Mesenchymal stem cell (in vitro differentiated cells and primary cell): ENCODE measurements at regions not wholly inside any gene's neighbourhood (a gene's known extent, or its start where the extent isn't known, plus 50 kb on each side); places are given as distances from the start of the nearest gene placed in this dataset.

Experiments
- DNase-seq: peaks from one replicate; pipeline ENCODE4 v3.0.0-alpha.2; 2013
- H2AFZ ChIP-seq: one replicate; pipeline ENCODE4 v1.6.1; 2013; ENCODE audit warnings: low read depth, mild to moderate bottlenecking, control low read depth, inconsistent platforms, low read length, moderate library complexity
- H2AK5ac ChIP-seq: 2 replicates; pipeline ENCODE4 v1.6.1; 2013; ENCODE audit warnings: low read length, moderate library complexity, mild to moderate bottlenecking, inconsistent platforms; ENCODE audit not compliant: severe bottlenecking
- H2BK120ac ChIP-seq: one replicate; pipeline ENCODE4 v1.6.1; 2013; ENCODE audit warnings: low read depth, mild to moderate bottlenecking, inconsistent platforms, low read length, moderate library complexity
- H2BK12ac ChIP-seq, 2 experiments: one replicate each; pipeline ENCODE4 v1.6.1; 2013; ENCODE audit warnings: inconsistent platforms in 2 of 2, low read length in 2 of 2, mild to moderate bottlenecking in 2 of 2, moderate library complexity in 2 of 2, control low read depth in 1 of 2
- H2BK15ac ChIP-seq: one replicate; pipeline ENCODE4 v1.6.1; 2013; ENCODE audit warnings: mild to moderate bottlenecking, low read depth, inconsistent platforms; ENCODE audit not compliant: poor library complexity, severe bottlenecking
- H2BK5ac ChIP-seq: 2 replicates; pipeline ENCODE4 v1.6.1; 2013; ENCODE audit warnings: low read depth, mild to moderate bottlenecking, low read length, control low read depth, inconsistent platforms; ENCODE audit not compliant: poor library complexity, severe bottlenecking
- H3K14ac ChIP-seq, 2 experiments: one replicate each; pipeline ENCODE4 v1.6.1; 2013; ENCODE audit warnings: inconsistent platforms in 2 of 2, low read length in 2 of 2, control low read depth in 1 of 2, mild to moderate bottlenecking in 1 of 2, moderate library complexity in 1 of 2
- H3K18ac ChIP-seq, 2 experiments: one replicate each; pipeline ENCODE4 v1.6.1; 2013; ENCODE audit warnings: inconsistent platforms in 2 of 2, low read length in 2 of 2, control low read depth in 1 of 2, low read depth in 1 of 2, mild to moderate bottlenecking in 1 of 2
- H3K23ac ChIP-seq, 2 experiments: one replicate each; pipeline ENCODE4 v1.6.1; 2013; ENCODE audit warnings: inconsistent platforms in 2 of 2, low read length in 2 of 2, mild to moderate bottlenecking in 2 of 2, moderate library complexity in 2 of 2, control low read depth in 1 of 2
- H3K27ac ChIP-seq: 2 replicates; pipeline ENCODE4 v1.5.1; 2013; ENCODE audit warnings: mild to moderate bottlenecking, moderate library complexity, low read length, control low read depth, inconsistent platforms; ENCODE audit not compliant: poor library complexity, severe bottlenecking
- H3K27me3 ChIP-seq, 2 experiments: 2 replicates each; pipeline versions ENCODE4 v1.6.1 to v1.7.0; 2013; ENCODE audit warnings: low read length in 2 of 2, mild to moderate bottlenecking in 2 of 2, moderate library complexity in 2 of 2, control low read depth in 1 of 2, inconsistent platforms in 1 of 2; ENCODE audit not compliant: control insufficient read depth in 1 of 2, insufficient read depth in 1 of 2
- H3K36me3 ChIP-seq, 2 experiments: 2 replicates each; pipeline versions ENCODE4 v1.6.1 to v1.7.0; 2013; ENCODE audit warnings: low read length in 2 of 2, control low read depth in 1 of 2, inconsistent platforms in 1 of 2, low read depth in 1 of 2, mild to moderate bottlenecking in 1 of 2; ENCODE audit not compliant: insufficient read depth in 2 of 2, control insufficient read depth in 1 of 2
- H3K4ac ChIP-seq, 2 experiments: one replicate each; pipeline ENCODE4 v1.6.1; 2013; ENCODE audit warnings: inconsistent platforms in 2 of 2, low read length in 2 of 2, mild to moderate bottlenecking in 2 of 2, moderate library complexity in 2 of 2, control low read depth in 1 of 2, low read depth in 1 of 2
- H3K4me1 ChIP-seq: 2 replicates; pipeline ENCODE4 v1.6.1; 2013; ENCODE audit warnings: low read depth, low read length, control low read depth; ENCODE audit not compliant: control insufficient read depth, insufficient read depth
- H3K4me2 ChIP-seq: 2 replicates; pipeline ENCODE4 v1.6.1; 2013; ENCODE audit warnings: low read length, mild to moderate bottlenecking, inconsistent platforms; ENCODE audit not compliant: poor library complexity, severe bottlenecking
- H3K4me3 ChIP-seq, 2 experiments: 2 replicates each; pipeline versions ENCODE4 v1.5.1 to v1.7.0; 2013; ENCODE audit warnings: low read length in 2 of 2, mild to moderate bottlenecking in 2 of 2, control low read depth in 1 of 2, low read depth in 1 of 2; ENCODE audit not compliant: insufficient read depth in 1 of 2
- H3K79me1 ChIP-seq: replicated peaks from 2 replicates; pipeline ENCODE4 v1.6.1; 2013; ENCODE audit warnings: mild to moderate bottlenecking, control low read depth, low read length, inconsistent platforms; ENCODE audit not compliant: poor library complexity, severe bottlenecking
- H3K9ac ChIP-seq: 2 replicates; pipeline ENCODE4 v1.7.0; 2013; ENCODE audit warnings: mild to moderate bottlenecking, low read length, moderate library complexity
- H3K9me3 ChIP-seq: 2 replicates; pipeline ENCODE4 v1.7.0; 2013; ENCODE audit warnings: mild to moderate bottlenecking, low read length; ENCODE audit not compliant: control insufficient read depth
- H4K8ac ChIP-seq: one replicate; pipeline ENCODE4 v1.6.1; 2013; ENCODE audit warnings: inconsistent platforms, mild to moderate bottlenecking, low read length, moderate library complexity
- H4K91ac ChIP-seq: one replicate; pipeline ENCODE4 v1.6.1; 2013; ENCODE audit warnings: mild to moderate bottlenecking, low read length, inconsistent platforms
- WGBS: methylation state at CpG from one replicate; pipeline ENCODE4 v1.1.7; 2013; ENCODE audit warnings: mixed read lengths; 5-methylcytosine and 5-hydroxymethylcytosine counted together

DNA sequence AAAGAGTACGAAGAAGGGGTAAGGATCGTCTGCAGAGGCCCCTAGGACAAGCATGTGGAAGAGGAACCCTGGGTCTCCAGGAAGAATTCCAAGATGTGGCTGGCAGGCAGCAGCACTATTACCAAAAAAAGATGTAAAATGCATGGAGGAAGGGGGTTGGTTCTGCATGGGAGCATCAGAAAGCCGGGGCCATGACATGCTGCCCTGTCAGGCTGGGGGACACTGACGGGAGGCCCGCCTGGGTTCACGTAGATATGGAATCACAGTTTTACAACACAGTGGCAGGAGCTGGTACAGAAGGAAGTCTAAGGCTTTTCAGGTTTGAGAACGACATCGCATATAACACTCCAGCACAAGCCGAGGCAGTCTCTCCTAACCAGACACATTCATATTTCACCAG, 150.0 kb upstream of the GSC start:
- no peak overlapping the region for H2BK12ac ChIP-seq
- H4K91ac ChIP-seq, result no peak overlapping the region
- no peak overlapping the region for H3K4me2 ChIP-seq
- no peak overlapping the region for H2BK15ac ChIP-seq
- 80% methylated on average over 9 of the region's 9 CpGs for WGBS
- H3K79me1 ChIP-seq, result no peaks in the 10 kb centered on the region
- no peak overlapping the region for H3K27ac ChIP-seq
- H3K23ac ChIP-seq, result no peak overlapping the region
- no peak overlapping the region for H3K14ac ChIP-seq
- H3K9me3 ChIP-seq, result no peaks in the 10 kb centered on the region
- no peak overlapping the region for H3K18ac ChIP-seq
- peaks cover 0 to 11% of the 10 kb centered on the region in 2 experiments for H3K27me3 ChIP-seq
- H3K36me3 ChIP-seq, result no peaks in the 10 kb centered on the region
- H3K4ac ChIP-seq, result no peak overlapping the region
- H4K8ac ChIP-seq, result no peak overlapping the region
- no peak overlapping the region for H2AFZ ChIP-seq
- H2AK5ac ChIP-seq, result no peak overlapping the region
- no peak overlapping the region for H3K9ac ChIP-seq
- no peak overlapping the region for H2BK5ac ChIP-seq
- H2BK120ac ChIP-seq, result no peak overlapping the region
- DNase-seq, result no peak
- H3K4me3 ChIP-seq, result no peak overlapping the region
- H3K4me1 ChIP-seq, result no peaks in the 10 kb centered on the region

DNA sequence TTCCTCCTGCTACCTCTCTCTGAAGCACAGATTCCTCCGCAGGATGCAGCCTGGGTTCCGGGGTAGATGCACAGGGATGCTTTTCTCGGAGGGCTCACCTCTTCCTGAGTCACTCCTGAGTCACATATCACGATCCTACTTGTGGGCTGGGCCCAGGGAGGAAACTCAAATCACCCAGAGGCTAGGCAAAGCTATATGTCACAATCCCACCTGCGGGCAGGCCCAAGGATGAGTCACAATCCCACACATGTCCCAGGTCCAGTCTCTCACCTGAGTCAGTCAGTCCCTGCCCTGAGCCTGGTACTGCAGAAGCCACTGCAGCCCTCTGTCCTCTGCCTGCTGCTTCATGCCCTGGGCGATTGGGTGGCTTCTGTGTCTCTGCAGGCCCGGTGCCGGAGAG, 149.0 kb upstream of the GSC start:
- H3K27me3 ChIP-seq, result peaks cover 0 to 11% of the 10 kb centered on the region in 2 experiments
- H3K4ac ChIP-seq, result no peak overlapping the region
- no peaks in the 10 kb centered on the region for H3K79me1 ChIP-seq
- no peak overlapping the region for H4K8ac ChIP-seq
- H2BK120ac ChIP-seq, result no peak overlapping the region
- H3K9ac ChIP-seq, result no peak overlapping the region
- no peak overlapping the region for H3K4me2 ChIP-seq
- H2AFZ ChIP-seq, result no peak overlapping the region
- H2AK5ac ChIP-seq, result no peak overlapping the region
- WGBS, result 65% methylated on average over 8 of the region's 8 CpGs
- DNase-seq, result no peak
- no peak overlapping the region for H3K27ac ChIP-seq
- no peak overlapping the region for H2BK15ac ChIP-seq
- no peaks in the 10 kb centered on the region for H3K9me3 ChIP-seq
- H3K14ac ChIP-seq, result no peak overlapping the region
- no peak overlapping the region for H3K4me3 ChIP-seq
- H2BK5ac ChIP-seq, result no peak overlapping the region
- no peak overlapping the region for H2BK12ac ChIP-seq
- H3K36me3 ChIP-seq, result no peaks in the 10 kb centered on the region
- no peaks in the 10 kb centered on the region for H3K4me1 ChIP-seq
- H3K23ac ChIP-seq, result no peak overlapping the region
- no peak overlapping the region for H4K91ac ChIP-seq
- no peak overlapping the region for H3K18ac ChIP-seq

DNA sequence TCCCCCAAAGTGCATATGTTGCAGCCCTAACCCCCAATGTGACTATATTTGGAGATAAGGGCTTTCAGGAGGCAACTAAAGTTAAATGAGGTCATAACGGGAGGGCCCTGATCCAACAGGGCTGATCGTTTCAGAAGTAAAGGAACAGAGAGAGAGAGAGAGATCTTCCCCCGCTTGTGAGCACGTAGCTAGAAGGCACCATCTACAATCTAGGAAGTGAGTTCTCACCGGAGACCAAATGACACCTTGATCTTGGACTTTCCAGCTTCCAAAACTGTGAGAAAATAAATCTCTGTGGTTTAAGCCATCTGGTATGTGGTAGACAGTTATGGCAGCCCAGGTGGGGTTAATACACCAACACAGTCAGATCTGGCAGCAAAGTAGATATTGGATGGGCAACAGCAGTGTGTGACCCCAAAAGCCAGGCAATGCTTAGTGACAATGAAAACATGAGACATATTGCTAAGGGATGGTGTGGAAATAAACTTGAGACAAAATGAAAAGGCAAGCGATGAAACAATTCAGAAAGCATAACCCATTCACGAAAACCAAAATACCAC, 147.2 kb upstream of the GSC start:
- H3K14ac ChIP-seq, result no peak overlapping the region
- H3K4me2 ChIP-seq, result no peak overlapping the region
- peaks cover 4% of the 10 kb centered on the region for H3K9me3 ChIP-seq
- no peak overlapping the region for H2BK12ac ChIP-seq
- no peak overlapping the region for H3K18ac ChIP-seq
- no peak overlapping the region for H3K27ac ChIP-seq
- no peak overlapping the region for H4K8ac ChIP-seq
- H3K9ac ChIP-seq, result no peak overlapping the region
- no peak overlapping the region for H2AFZ ChIP-seq
- H2AK5ac ChIP-seq, result no peak overlapping the region
- no peak overlapping the region for H3K4ac ChIP-seq
- H3K23ac ChIP-seq, result no peak overlapping the region
- no peak overlapping the region for H4K91ac ChIP-seq
- no peaks in the 10 kb centered on the region for H3K4me1 ChIP-seq
- no peak overlapping the region for H2BK15ac ChIP-seq
- no peaks in the 10 kb centered on the region for H3K36me3 ChIP-seq
- no peaks in the 10 kb centered on the region for H3K79me1 ChIP-seq
- no peak overlapping the region for H2BK5ac ChIP-seq
- peaks cover 0 to 11% of the 10 kb centered on the region in 2 experiments for H3K27me3 ChIP-seq
- no peak for DNase-seq
- WGBS, result 84% methylated on average over 5 of the region's 7 CpGs
- H3K4me3 ChIP-seq, result no peak overlapping the region
- H2BK120ac ChIP-seq, result no peak overlapping the region

DNA sequence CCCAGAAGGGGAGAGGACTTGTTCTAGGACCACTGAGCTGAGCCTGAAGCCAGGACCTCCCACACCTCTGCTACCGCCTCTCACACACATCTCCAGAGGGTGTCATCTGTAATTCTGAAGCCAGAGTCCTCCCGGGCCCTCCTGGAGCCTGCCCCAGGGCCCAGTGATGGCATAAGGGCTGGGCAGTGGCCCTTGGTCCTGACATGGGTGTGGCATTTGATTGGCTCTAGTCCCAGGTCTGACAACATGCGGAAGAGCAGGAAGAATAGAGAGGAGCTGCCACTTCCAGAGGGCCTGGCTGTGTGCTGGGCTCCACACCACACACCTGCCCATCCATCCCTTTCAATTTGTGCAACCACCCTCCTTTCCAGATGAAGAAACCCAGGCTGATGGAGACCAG, 144.3 kb upstream of the GSC start:
- Histone ChIP-seq H4K8ac (no peak overlapping the region), H3K79me1 (no peaks in the 10 kb centered on the region), H3K36me3 (no peaks in the 10 kb centered on the region), H3K4ac (no peak overlapping the region), H4K91ac (no peak overlapping the region), H2BK15ac (no peak overlapping the region), H3K27ac (no peak overlapping the region), H3K18ac (no peak overlapping the region), H3K4me2 (no peak overlapping the region), H2BK12ac (no peak overlapping the region), H3K23ac (no peak overlapping the region), H3K4me3 (no peak overlapping the region), H2BK5ac (no peak overlapping the region), H3K9me3 (peaks cover 13% of the 10 kb centered on the region), H2AFZ (no peak overlapping the region), H2BK120ac (no peak overlapping the region), H3K14ac (no peak overlapping the region), H3K9ac (no peak overlapping the region), H2AK5ac (no peak overlapping the region), H3K27me3 (peaks cover 0 to 29% of the 10 kb centered on the region in 2 experiments), H3K4me1 (no peaks in the 10 kb centered on the region)
- no peak for DNase-seq
- 82% methylated on average over 2 of the region's 3 CpGs for WGBS
